Ovary (tissue), 7 donors: ENCODE measurements at regions not wholly inside any gene's neighbourhood (a gene's known extent, or its start where the extent isn't known, plus 50 kb on each side); places are given as distances from the start of the nearest gene placed in this dataset.

Source experiments
- DNase-seq, 5 donors: peaks; one replicate each; pipeline ENCODE4 v3.0.0-alpha.2; 2019 to 2020
- H3K27ac ChIP-seq, 2 donors: fragments of 200-600 bp; one replicate each; pipeline versions ENCODE4 v1.5.1 to v1.8.0; 2019 to 2022
- H3K27me3 ChIP-seq: fragments of 200-600 bp; one replicate; pipeline ENCODE4 v1.8.0; 2022
- H3K36me3 ChIP-seq: fragments of 200-600 bp; sonication (generic); one replicate; pipeline ENCODE4 v1.5.1; 2019
- H3K4me1 ChIP-seq: one replicate; pipeline ENCODE4 v1.8.1; 2013; ENCODE audit warnings: mild to moderate bottlenecking, moderate library complexity; ENCODE audit not compliant: insufficient read depth
- H3K4me3 ChIP-seq: fragments of 200-600 bp; sonication (generic); one replicate; pipeline ENCODE4 v1.5.1; 2017
- H3K9me3 ChIP-seq, 2 donors: fragments of 200-600 bp in 1 of 2; sonication (generic) in 1 of 2; one replicate each; pipeline versions ENCODE4 v1.5.1 to v1.8.1; 2013 to 2019; ENCODE audit warnings: mild to moderate bottlenecking in 1 of 2, moderate library complexity in 1 of 2
- EP300 ChIP-seq: sonication (generic); formaldehyde crosslinking; IDR thresholded peaks from one replicate; pipeline ENCODE4 v1.6.1; 2017; ENCODE audit warnings: antibody characterized with exemption
- POLR2A ChIP-seq: fragments of 450-650 bp; IDR thresholded peaks from one replicate; pipeline ENCODE4 v1.6.1; 2017; ENCODE audit warnings: antibody characterized with exemption, mild to moderate bottlenecking, moderate library complexity
- WGBS, 3 donors: extraction: QIAGEN DNeasy Blood & Tissue Kit in 1 of 3; methylation state at CpG; one replicate each; pipeline versions ENCODE4 v1.1.5 to v1.1.7; 2013 to 2017; 5-methylcytosine and 5-hydroxymethylcytosine counted together
- intact Hi-C, 4 donors: fragments of 100-400 bp; cut with DNase I; formaldehyde crosslinking; loops; one replicate each; pipeline versions ENCODE4 v1.11.0 to v1.15.1; 2022 to 2023
- TF ChIP-seq, protein P1 (sequence below), 3 donors: fragments of 450-650 bp in 2 of 3; fragments of 200-600 bp in 1 of 3; IDR thresholded peaks; one replicate each; pipeline versions ENCODE4 v1.5.1 to v1.8.0; 2016 to 2022; ENCODE audit warnings: antibody characterized with exemption in 3 of 3, mild to moderate bottlenecking in 1 of 3
- donor health status: DM: no; HTN: no; CAD: no; lungs with moderate emphysema.
- donor health status: DM: no; HTN: no; CAD: no.
- donor health status: Bipolar disorder and iron deficiency.
- donor health status: DM: no; HTN: no; CAD: no.
- donor health status: DM: yes; HTN: yes; CAD: no.

DNA sequence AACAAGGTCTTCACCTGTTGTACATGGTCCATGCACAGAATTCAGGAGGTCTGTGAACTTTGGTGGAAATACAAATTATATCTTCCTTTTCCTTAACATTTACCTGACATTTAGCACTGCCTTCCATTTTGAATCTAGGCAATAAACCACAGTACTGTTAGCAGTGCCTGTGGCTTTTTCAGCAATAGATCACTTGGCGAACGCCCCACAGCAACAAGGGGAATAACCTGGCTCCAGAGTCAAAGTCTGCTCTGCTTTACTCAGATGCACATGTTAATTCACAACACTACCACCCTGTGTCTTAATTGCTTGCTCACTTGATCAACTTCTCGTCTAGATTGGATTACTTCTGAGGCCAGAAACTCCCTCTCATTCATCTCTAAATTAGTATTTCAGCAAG, 414.6 kb upstream of the PROK2 start:
- intact Hi-C loops, result no loop called here
- H3K4me1 ChIP-seq, result no peaks in the 10 kb centered on the region
- no peak overlapping the region for H3K4me3 ChIP-seq
- no peak overlapping the region for H3K27ac ChIP-seq
- H3K36me3 ChIP-seq, result no peaks in the 10 kb centered on the region
- TF ChIP-seq, protein P1, sequence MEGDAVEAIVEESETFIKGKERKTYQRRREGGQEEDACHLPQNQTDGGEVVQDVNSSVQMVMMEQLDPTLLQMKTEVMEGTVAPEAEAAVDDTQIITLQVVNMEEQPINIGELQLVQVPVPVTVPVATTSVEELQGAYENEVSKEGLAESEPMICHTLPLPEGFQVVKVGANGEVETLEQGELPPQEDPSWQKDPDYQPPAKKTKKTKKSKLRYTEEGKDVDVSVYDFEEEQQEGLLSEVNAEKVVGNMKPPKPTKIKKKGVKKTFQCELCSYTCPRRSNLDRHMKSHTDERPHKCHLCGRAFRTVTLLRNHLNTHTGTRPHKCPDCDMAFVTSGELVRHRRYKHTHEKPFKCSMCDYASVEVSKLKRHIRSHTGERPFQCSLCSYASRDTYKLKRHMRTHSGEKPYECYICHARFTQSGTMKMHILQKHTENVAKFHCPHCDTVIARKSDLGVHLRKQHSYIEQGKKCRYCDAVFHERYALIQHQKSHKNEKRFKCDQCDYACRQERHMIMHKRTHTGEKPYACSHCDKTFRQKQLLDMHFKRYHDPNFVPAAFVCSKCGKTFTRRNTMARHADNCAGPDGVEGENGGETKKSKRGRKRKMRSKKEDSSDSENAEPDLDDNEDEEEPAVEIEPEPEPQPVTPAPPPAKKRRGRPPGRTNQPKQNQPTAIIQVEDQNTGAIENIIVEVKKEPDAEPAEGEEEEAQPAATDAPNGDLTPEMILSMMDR (IDR thresholded peaks at IDR 0.05), result no peak
- no peak for TF ChIP-seq POLR2A
- no peak for TF ChIP-seq EP300
- H3K9me3 ChIP-seq, result no peaks in the 10 kb centered on the region
- H3K27me3 ChIP-seq, result no peaks in the 10 kb centered on the region
- no peak for DNase-seq
- WGBS, 3 donors, result 75 to 80% (median 80%) methylated on average over 3 of the region's 3 CpGs

GRCh38 chr3:72196377-72196929, 411.5 kb upstream of the PROK2 start:
- no peak for DNase-seq
- Histone ChIP-seq H3K4me3 (no peak overlapping the region), H3K36me3 (no peaks in the 10 kb centered on the region), H3K9me3 (no peaks in the 10 kb centered on the region), H3K4me1 (no peaks in the 10 kb centered on the region), H3K27me3 (no peaks in the 10 kb centered on the region), H3K27ac (no peak overlapping the region)
- 82 to 88% (median 84%) methylated on average over 6 of the region's 6 CpGs for WGBS, 3 donors
- intact Hi-C loops, result no loop called here
- TF ChIP-seq EP300, result no peak
- no peak for TF ChIP-seq POLR2A
- TF ChIP-seq, protein P1 (IDR thresholded peaks at IDR 0.05), result no peak

GRCh38 chr3:72195895-72196294, 410.9 kb upstream of the PROK2 start:
- Histone ChIP-seq H3K4me3 (no peak overlapping the region), H3K4me1 (no peaks in the 10 kb centered on the region), H3K36me3 (no peaks in the 10 kb centered on the region), H3K27me3 (no peaks in the 10 kb centered on the region), H3K9me3 (no peaks in the 10 kb centered on the region), H3K27ac (no peak overlapping the region)
- intact Hi-C loops, result no loop called here
- WGBS, 3 donors, result 92 to 93% (median 92%) methylated on average over 3 of the region's 3 CpGs
- TF ChIP-seq POLR2A (no peak), EP300 (no peak)
- TF ChIP-seq, protein P1 (IDR thresholded peaks at IDR 0.05), result no peak
- DNase-seq, result no peak

DNA sequence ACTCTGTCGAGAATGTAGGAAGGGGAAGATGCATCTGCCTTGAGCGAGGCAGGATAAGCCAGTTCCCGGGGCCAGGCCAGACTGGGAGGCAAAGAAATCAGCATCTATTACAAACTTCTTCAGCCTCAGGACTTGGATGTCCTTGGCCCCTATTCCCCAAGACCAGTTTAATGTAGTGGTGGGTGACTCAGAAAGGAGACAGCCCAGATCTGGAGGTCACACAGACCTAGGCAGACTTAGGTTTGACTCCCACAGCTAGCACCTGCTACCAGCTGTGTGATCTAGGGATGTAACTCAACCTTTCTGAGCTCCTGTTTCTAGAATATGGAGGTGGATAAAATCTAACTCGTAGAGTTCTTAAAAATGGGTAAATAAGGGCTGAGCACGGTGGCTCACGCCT, 409.5 kb upstream of the PROK2 start:
- TF ChIP-seq EP300 (no peak), POLR2A (no peak)
- TF ChIP-seq, protein P1 (IDR thresholded peaks at IDR 0.05), result no peak
- no peak for DNase-seq
- Histone ChIP-seq H3K27ac (no peak overlapping the region), H3K4me3 (no peak overlapping the region), H3K27me3 (no peaks in the 10 kb centered on the region), H3K4me1 (no peaks in the 10 kb centered on the region), H3K9me3 (no peaks in the 10 kb centered on the region), H3K36me3 (no peaks in the 10 kb centered on the region)
- 81 to 82% (median 81%) methylated on average over 6 of the region's 6 CpGs for WGBS, 3 donors
- intact Hi-C loops, result no loop called here
